ENCODE measurements at regions not wholly inside any gene's neighbourhood (a gene's known extent, or its start where the extent isn't known, plus 50 kb on each side); places are given as distances from the start of the nearest gene placed in this dataset.

DNA sequence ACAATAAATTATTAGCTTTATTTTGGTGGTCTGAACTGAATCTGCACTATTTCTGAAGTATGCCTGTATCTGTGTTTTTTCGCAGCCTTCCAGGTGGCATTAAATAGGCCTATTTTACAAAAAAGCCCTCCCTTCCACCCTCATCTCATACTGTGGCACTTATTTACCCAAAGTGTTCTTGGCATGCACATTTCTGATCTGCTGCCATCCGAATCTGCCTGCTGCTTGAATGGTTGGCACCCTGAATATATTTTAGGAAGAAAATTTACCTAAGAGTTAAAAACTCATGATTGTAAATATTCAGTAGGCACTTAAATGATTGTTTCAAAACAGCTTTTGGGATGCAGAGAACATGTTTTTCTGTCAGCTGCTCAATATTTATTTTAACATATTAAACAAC lies 150.1 kb downstream of the SLC28A3 start:
- intact Hi-C loops (cut with micrococcal nuclease) (no loop called here), dilution Hi-C loops (cut with MboI; ENCODE audit: extremely low pct_ligation_motif_present, low sequenced_read_pairs) (no loop called here)
- H3K9me1 ChIP-seq (replicated peaks; ENCODE audit: control insufficient read depth, extremely low read depth, insufficient read depth, low read length), result no peaks in the 10 kb centered on the region
- H3K36me3 ChIP-seq (ENCODE audit: control insufficient read depth in 2 of 2, extremely low read depth in 1 of 2, insufficient read depth in 2 of 2, low read length in 2 of 2), result no peaks in the 10 kb centered on the region
- H3K9ac ChIP-seq (replicated peaks; ENCODE audit: extremely low read depth, insufficient read depth, low read length), result no peak overlapping the region
- no peak overlapping the region for H3K4me3 ChIP-seq (replicated peaks in 1 of 3; ENCODE audit: insufficient read depth in 1 of 3, low read depth in 1 of 3, low read length in 3 of 3)
- ChIA-PET POLR2A (no interaction called here), CTCF (no interaction called here)
- H3K27me3 ChIP-seq (ENCODE audit: control insufficient read depth in 2 of 2, insufficient read depth in 2 of 2, low read length in 2 of 2), result peaks cover 2 to 8% of the 10 kb centered on the region in 2 experiments
- DNase-seq (ENCODE audit: low read depth, low spot score) (no peak), FAIRE-seq (no peak)
- H4K20me1 ChIP-seq (replicated peaks; ENCODE audit: control insufficient read depth, extremely low read depth, insufficient read depth, low read length), result no peaks in the 10 kb centered on the region
- no peaks in the 10 kb centered on the region for H3K4me1 ChIP-seq (ENCODE audit: control insufficient read depth, extremely low read depth, insufficient read depth, low read length)
- no peak overlapping the region for H2AFZ ChIP-seq (ENCODE audit: low read depth, low read length)
- no peaks in the 10 kb centered on the region for H3K79me2 ChIP-seq (ENCODE audit: control insufficient read depth, insufficient read depth, low read length)
- H3K27ac ChIP-seq (ENCODE audit: insufficient read depth, low read depth, low read length), result no peak overlapping the region
- TF ChIP-seq GATA2 (IDR thresholded peaks at IDR 0.05; ENCODE audit: insufficient read depth, insufficient read length, low read depth, low read length), result no peak
- no peak for TF ChIP-seq POLR2A (IDR thresholded peaks at IDR 0.05; ENCODE audit: low read depth, low read length)
- TF ChIP-seq, protein P1, sequence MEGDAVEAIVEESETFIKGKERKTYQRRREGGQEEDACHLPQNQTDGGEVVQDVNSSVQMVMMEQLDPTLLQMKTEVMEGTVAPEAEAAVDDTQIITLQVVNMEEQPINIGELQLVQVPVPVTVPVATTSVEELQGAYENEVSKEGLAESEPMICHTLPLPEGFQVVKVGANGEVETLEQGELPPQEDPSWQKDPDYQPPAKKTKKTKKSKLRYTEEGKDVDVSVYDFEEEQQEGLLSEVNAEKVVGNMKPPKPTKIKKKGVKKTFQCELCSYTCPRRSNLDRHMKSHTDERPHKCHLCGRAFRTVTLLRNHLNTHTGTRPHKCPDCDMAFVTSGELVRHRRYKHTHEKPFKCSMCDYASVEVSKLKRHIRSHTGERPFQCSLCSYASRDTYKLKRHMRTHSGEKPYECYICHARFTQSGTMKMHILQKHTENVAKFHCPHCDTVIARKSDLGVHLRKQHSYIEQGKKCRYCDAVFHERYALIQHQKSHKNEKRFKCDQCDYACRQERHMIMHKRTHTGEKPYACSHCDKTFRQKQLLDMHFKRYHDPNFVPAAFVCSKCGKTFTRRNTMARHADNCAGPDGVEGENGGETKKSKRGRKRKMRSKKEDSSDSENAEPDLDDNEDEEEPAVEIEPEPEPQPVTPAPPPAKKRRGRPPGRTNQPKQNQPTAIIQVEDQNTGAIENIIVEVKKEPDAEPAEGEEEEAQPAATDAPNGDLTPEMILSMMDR (IDR thresholded peaks at IDR 0.05; ENCODE audit: extremely low read depth in 1 of 2, insufficient read depth in 1 of 2, low read depth in 1 of 2, low read length in 2 of 2), result no peak
- H3K4me2 ChIP-seq (ENCODE audit: insufficient read depth, low read length), result no peak overlapping the region
- no TSS peak for BruUV-seq (replicated peaks)
- no peaks in the 10 kb centered on the region for H3K9me3 ChIP-seq (replicated peaks; ENCODE audit: control insufficient read depth, insufficient read depth, low read length)

DNA sequence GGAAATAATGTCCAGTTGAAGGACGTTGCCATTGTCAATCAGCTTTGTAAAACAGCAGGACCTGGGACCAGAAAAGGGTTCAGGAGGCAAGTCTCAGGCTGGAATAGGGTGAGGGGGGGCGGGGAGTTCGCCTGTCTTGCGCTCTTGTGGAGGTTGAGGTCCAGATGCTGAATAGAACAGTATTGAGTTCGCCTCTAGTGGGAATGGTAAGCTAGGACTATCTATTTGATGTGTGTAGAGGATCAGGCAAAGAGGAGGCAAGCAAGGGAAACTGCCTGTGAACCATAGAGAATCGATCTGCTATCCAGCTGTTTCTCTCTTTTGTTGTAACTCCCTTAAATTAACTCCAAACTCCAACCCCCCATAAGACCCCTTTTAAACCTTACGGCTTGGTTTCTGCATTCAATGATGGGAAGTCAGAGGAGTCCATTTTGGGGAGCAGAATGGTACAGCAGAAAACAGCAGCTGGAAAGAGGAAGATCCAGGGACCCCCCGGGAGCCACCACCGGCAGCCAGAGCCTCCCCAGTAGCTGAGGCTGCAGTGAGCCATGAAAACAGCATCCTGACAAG lies 133.7 kb downstream of the SLC28A3 start:
- BruUV-seq (replicated peaks), result no TSS peak
- Histone ChIP-seq H3K4me1 (ENCODE audit: control insufficient read depth, extremely low read depth, insufficient read depth, low read length) (no peaks in the 10 kb centered on the region), H3K36me3 (ENCODE audit: control insufficient read depth in 2 of 2, extremely low read depth in 1 of 2, insufficient read depth in 2 of 2, low read length in 2 of 2) (no peaks in the 10 kb centered on the region), H3K4me3 (replicated peaks in 1 of 3; ENCODE audit: insufficient read depth in 1 of 3, low read depth in 1 of 3, low read length in 3 of 3) (no peak overlapping the region), H3K4me2 (ENCODE audit: insufficient read depth, low read length) (no peak overlapping the region), H2AFZ (ENCODE audit: low read depth, low read length) (no peak overlapping the region), H3K9me3 (replicated peaks; ENCODE audit: control insufficient read depth, insufficient read depth, low read length) (no peaks in the 10 kb centered on the region), H3K9ac (replicated peaks; ENCODE audit: extremely low read depth, insufficient read depth, low read length) (no peak overlapping the region), H3K27ac (ENCODE audit: insufficient read depth, low read depth, low read length) (no peak overlapping the region), H4K20me1 (replicated peaks; ENCODE audit: control insufficient read depth, extremely low read depth, insufficient read depth, low read length) (no peaks in the 10 kb centered on the region), H3K9me1 (replicated peaks; ENCODE audit: control insufficient read depth, extremely low read depth, insufficient read depth, low read length) (no peaks in the 10 kb centered on the region), H3K79me2 (ENCODE audit: control insufficient read depth, insufficient read depth, low read length) (no peaks in the 10 kb centered on the region), H3K27me3 (ENCODE audit: control insufficient read depth in 2 of 2, insufficient read depth in 2 of 2, low read length in 2 of 2) (peaks cover 0 to 2% of the 10 kb centered on the region in 2 experiments)
- ChIA-PET CTCF (interaction anchor here (1.1 to 1.6 kb wide), 2 partner anchors 13 to 34 kb away, joined by 3 to 8 read pairs; no protein-coding TSS in a partner anchor), POLR2A (no interaction called here)
- FAIRE-seq (no peak), DNase-seq (ENCODE audit: low read depth, low spot score) (no peak)
- intact Hi-C loops (cut with micrococcal nuclease) (no loop called here), dilution Hi-C loops (cut with MboI; ENCODE audit: extremely low pct_ligation_motif_present, low sequenced_read_pairs) (no loop called here)
- TF ChIP-seq GATA2 (IDR thresholded peaks at IDR 0.05; ENCODE audit: insufficient read depth, insufficient read length, low read depth, low read length) (no peak), FOS (IDR thresholded peaks at IDR 0.05; ENCODE audit: borderline replicate concordance, insufficient read depth, low read length) (no peak)
- TF ChIP-seq, protein P2, sequence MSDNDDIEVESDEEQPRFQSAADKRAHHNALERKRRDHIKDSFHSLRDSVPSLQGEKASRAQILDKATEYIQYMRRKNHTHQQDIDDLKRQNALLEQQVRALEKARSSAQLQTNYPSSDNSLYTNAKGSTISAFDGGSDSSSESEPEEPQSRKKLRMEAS (IDR thresholded peaks at IDR 0.05; ENCODE audit: insufficient read depth, insufficient read length), result no peak
- TF ChIP-seq, protein P1 (IDR thresholded peaks at IDR 0.05; ENCODE audit: extremely low read depth in 1 of 2, insufficient read depth in 1 of 2, low read depth in 1 of 2, low read length in 2 of 2), result no peak

Measured in endothelial cell of umbilical vein (primary cell).